Thyroid gland (tissue), 4 donors: ENCODE measurements at regions not wholly inside any gene's neighbourhood (a gene's known extent, or its start where the extent isn't known, plus 50 kb on each side); places are given as distances from the start of the nearest gene placed in this dataset.

Experiments
- CTCF ChIP-seq, 6 experiments: fragments of 200-600 bp in 3 of 6; fragments of 450-650 bp in 3 of 6; sonication (generic) in 3 of 6; IDR thresholded peaks; one replicate each; pipeline ENCODE4 v1.5.1; 2016 to 2019; ENCODE audit warnings: antibody characterized with exemption in 6 of 6, mild to moderate bottlenecking in 2 of 6, inconsistent platforms in 1 of 6, moderate library complexity in 1 of 6
- POLR2A ChIP-seq, 2 donors: fragments of 450-650 bp; IDR thresholded peaks; one replicate each; pipeline ENCODE4 v1.6.1; 2017; ENCODE audit warnings: antibody characterized with exemption in 2 of 2, mild to moderate bottlenecking in 2 of 2, moderate library complexity in 1 of 2

- TF ChIP-seq CTCF (IDR thresholded peaks at IDR 0.05): no peak
- no peak for TF ChIP-seq POLR2A (IDR thresholded peaks at IDR 0.05)
Observed at GRCh38 chr3:146335386-146335785, 84.5 kb upstream of the PLSCR4 start.
